IMR-90 (cell line): ENCODE measurements at regions not wholly inside any gene's neighbourhood (a gene's known extent, or its start where the extent isn't known, plus 50 kb on each side); places are given as distances from the start of the nearest gene placed in this dataset.

ENCODE experiments used
- ATAC-seq: fragments of 200-7000 bp; cut with Tn5 transposase; 2 replicates; pipeline ENCODE4 v1.9.1; 2020; ENCODE audit warnings: low read depth, mild to moderate bottlenecking, moderate library complexity
- BruUV-seq: library from RNA; stranded (reverse); fragments of 400-500 nt; replicated peaks from 2 replicates; lab custom pipeline; 2021; lab: Mats Ljungman, UMichigan
- CTCF ChIA-PET: fragments of 300-600 bp; formaldehyde crosslinking; extraction: SDS; loops from one replicate; lab custom pipeline; 2021; ENCODE audit warnings: antibody characterized with exemption; lab: Yijun Ruan, JAX
- POLR2A ChIA-PET: fragments of 300-600 bp; sonication (Branson Sonifier 250); formaldehyde crosslinking; loops from one replicate; lab custom pipeline; 2022; ENCODE audit warnings: antibody characterized with exemption; ENCODE audit not compliant: unreplicated experiment; lab: Charles Lee
- DNase-seq: peaks from one replicate; pipeline ENCODE4 v3.0.0; 2013
- H2AFZ ChIP-seq: replicated peaks from 2 replicates; pipeline ENCODE3; 2013; ENCODE audit warnings: low read length, mild to moderate bottlenecking; ENCODE audit not compliant: poor library complexity
- H2AK5ac ChIP-seq: 2 replicates; pipeline ENCODE4 v1.6.1; 2013; ENCODE audit warnings: low read depth, low read length, inconsistent platforms
- H2AK9ac ChIP-seq: replicated peaks from 2 replicates; pipeline ENCODE3; 2013; ENCODE audit warnings: mild to moderate bottlenecking, low read depth, low read length, moderate library complexity; ENCODE audit not compliant: poor library complexity
- H2BK120ac ChIP-seq: 2 replicates; pipeline ENCODE4 v1.6.1; 2013; ENCODE audit warnings: low read depth, low read length, inconsistent platforms
- H2BK15ac ChIP-seq: 3 replicates; pipeline ENCODE4 v1.6.1; 2013; ENCODE audit warnings: low read depth, low read length, inconsistent platforms
- H2BK20ac ChIP-seq: 2 replicates; pipeline ENCODE4 v1.6.1; 2013; ENCODE audit warnings: low read depth, mild to moderate bottlenecking, inconsistent platforms, low read length, moderate library complexity
- H2BK5ac ChIP-seq: 2 replicates; pipeline ENCODE4 v1.6.1; 2013; ENCODE audit warnings: mild to moderate bottlenecking, low read depth, low read length, inconsistent platforms; ENCODE audit not compliant: poor library complexity, severe bottlenecking
- H3K14ac ChIP-seq: replicated peaks from 2 replicates; pipeline ENCODE4 v1.6.1; 2013; ENCODE audit warnings: low read depth, low read length, inconsistent platforms
- H3K18ac ChIP-seq: 2 replicates; pipeline ENCODE4 v1.6.1; 2013; ENCODE audit warnings: low read depth, low read length, control low read depth
- H3K23ac ChIP-seq: 2 replicates; pipeline ENCODE4 v1.6.1; 2013; ENCODE audit warnings: low read depth, low read length, inconsistent platforms
- H3K27ac ChIP-seq: 2 replicates; pipeline ENCODE4 v1.5.1; 2013; ENCODE audit warnings: mild to moderate bottlenecking, control low read depth, low read length; ENCODE audit not compliant: insufficient read depth
- H3K27me3 ChIP-seq: 2 replicates; pipeline ENCODE4 v1.6.1; 2013; ENCODE audit warnings: low read length; ENCODE audit not compliant: control insufficient read depth, insufficient read depth
- H3K36me3 ChIP-seq: 2 replicates; pipeline ENCODE4 v1.6.1; 2013; ENCODE audit warnings: low read length, mixed read lengths; ENCODE audit not compliant: control insufficient read depth, insufficient read depth
- H3K4ac ChIP-seq: 2 replicates; pipeline ENCODE4 v1.6.1; 2013; ENCODE audit warnings: low read depth, low read length, inconsistent platforms
- H3K4me1 ChIP-seq: 2 replicates; pipeline ENCODE4 v1.6.1; 2013; ENCODE audit warnings: low read length, mixed read lengths; ENCODE audit not compliant: control insufficient read depth, insufficient read depth
- H3K4me2 ChIP-seq: 2 replicates; pipeline ENCODE4 v1.6.1; 2013; ENCODE audit warnings: low read depth, mild to moderate bottlenecking, control low read depth, low read length, moderate library complexity
- H3K4me3 ChIP-seq: 2 replicates; pipeline ENCODE4 v1.5.1; 2013; ENCODE audit warnings: low read depth, mild to moderate bottlenecking, control low read depth, low read length, moderate library complexity; ENCODE audit not compliant: insufficient read depth
- H3K56ac ChIP-seq: 2 replicates; pipeline ENCODE4 v1.6.1; 2013; ENCODE audit warnings: low read length, inconsistent platforms; ENCODE audit not compliant: insufficient read depth; ENCODE audit errors: extremely low read depth
- H3K79me1 ChIP-seq, 2 experiments: 2 replicates each; pipeline ENCODE4 v1.6.1; 2013; ENCODE audit warnings: low read length in 2 of 2, inconsistent platforms in 1 of 2, low read depth in 1 of 2
- H3K9ac ChIP-seq: 2 replicates; pipeline ENCODE4 v1.6.1; 2013; ENCODE audit warnings: low read depth, low read length, control low read depth
- H3K9me1 ChIP-seq: 2 replicates; pipeline ENCODE4 v1.6.1; 2013; ENCODE audit warnings: low read length, inconsistent platforms; ENCODE audit not compliant: insufficient read depth
- H3K9me3 ChIP-seq: 2 replicates; pipeline ENCODE4 v1.6.1; 2013; ENCODE audit warnings: low read length; ENCODE audit not compliant: control insufficient read depth, insufficient read depth
- H4K20me1 ChIP-seq: 2 replicates; pipeline ENCODE4 v1.6.1; 2013; ENCODE audit warnings: low read length, inconsistent platforms; ENCODE audit not compliant: insufficient read depth
- H4K5ac ChIP-seq: 2 replicates; pipeline ENCODE4 v1.6.1; 2013; ENCODE audit warnings: mild to moderate bottlenecking, low read depth, low read length, control low read depth
- H4K8ac ChIP-seq, 2 experiments: 2 replicates each; pipeline ENCODE4 v1.6.1; 2013; ENCODE audit warnings: low read depth in 2 of 2, low read length in 2 of 2, control low read depth in 1 of 2, inconsistent platforms in 1 of 2
- H4K91ac ChIP-seq: 2 replicates; pipeline ENCODE4 v1.6.1; 2013; ENCODE audit warnings: low read depth, low read length, inconsistent platforms; ENCODE audit not compliant: insufficient read depth
- CTCF ChIP-seq: conservative IDR thresholded peaks from 2 replicates; pipeline ENCODE4 v1.5.1; 2012; ENCODE audit warnings: mild to moderate bottlenecking, low read depth, low read length, improper control_type of control experiment
- SMC3 ChIP-seq: fragments of 150-350 bp; IDR thresholded peaks from 2 replicates; pipeline ENCODE4 v1.6.1; 2016; ENCODE audit warnings: low read depth, mild to moderate bottlenecking, antibody characterized with exemption, low read length, moderate library complexity
- WGBS, 2 experiments: methylation state at CpG; one replicate each; pipeline versions ENCODE4 v1.1.5 to v1.1.7; 2013; ENCODE audit warnings: missing lambda C conversion rate in 2 of 2; ENCODE audit not compliant: insufficient read length in 1 of 2; ENCODE audit errors: extremely low coverage in 2 of 2; 5-methylcytosine and 5-hydroxymethylcytosine counted together
- dilution Hi-C: fragments of 300-500 bp; cut with HindIII; formaldehyde crosslinking; loops from one replicate; pipeline ENCODE4 v1.14.3; 2018; ENCODE audit warnings: low sequenced_read_pairs; ENCODE audit not compliant: unreplicated experiment
- in situ Hi-C: fragments of 300-500 bp; cut with MboI; formaldehyde crosslinking; loops from 3 replicates; pipeline ENCODE4 v1.14.3; 2019; ENCODE audit warnings: low sequenced_read_pairs, inconsistent platforms, mixed read lengths
- intact Hi-C: fragments of 100-400 bp; cut with micrococcal nuclease; formaldehyde crosslinking; loops from 2 replicates; pipeline ENCODE4 v1.10.0; 2022
- TF ChIP-seq, protein P1 (sequence below): fragments of 150-350 bp; IDR thresholded peaks from 2 replicates; pipeline ENCODE4 v1.6.1; 2016; ENCODE audit warnings: low read depth, mild to moderate bottlenecking, low read length, moderate library complexity, borderline replicate concordance

- ATAC-seq (no peak), DNase-seq (no peak)
- Histone ChIP-seq H3K23ac (no peak overlapping the region), H3K9me3 (peaks cover 4% of the 10 kb centered on the region), H3K4ac (no peak overlapping the region), H4K5ac (no peak overlapping the region), H3K4me1 (no peaks in the 10 kb centered on the region), H2BK20ac (no peak overlapping the region), H2AK5ac (no peak overlapping the region), H3K9me1 (no peaks in the 10 kb centered on the region), H2AK9ac (no peak overlapping the region), H4K91ac (no peak overlapping the region), H4K20me1 (no peaks in the 10 kb centered on the region), H3K9ac (no peak overlapping the region), H3K4me2 (no peak overlapping the region), H2BK5ac (no peak overlapping the region), H3K27me3 (no peaks in the 10 kb centered on the region), H3K56ac (no peak overlapping the region), H2AFZ (no peak overlapping the region), H4K8ac (no peak overlapping the region), H3K79me1 (no peaks in the 10 kb centered on the region), H3K36me3 (no peaks in the 10 kb centered on the region), H2BK120ac (no peak overlapping the region), H3K18ac (no peak overlapping the region), H3K27ac (no peak overlapping the region), H2BK15ac (no peak overlapping the region), H3K4me3 (no peak overlapping the region), H3K14ac (no peak overlapping the region)
- no CpG with 5 or more reads among the region's 2 CpGs for WGBS, 2 experiments
- CTCF ChIA-PET: no interaction called here
- POLR2A ChIA-PET: no interaction called here
- dilution Hi-C loops: no loop called here
- intact Hi-C loops: no loop called here
- in situ Hi-C loops: no loop called here
- BruUV-seq: no TSS peak
- TF ChIP-seq, protein P1, sequence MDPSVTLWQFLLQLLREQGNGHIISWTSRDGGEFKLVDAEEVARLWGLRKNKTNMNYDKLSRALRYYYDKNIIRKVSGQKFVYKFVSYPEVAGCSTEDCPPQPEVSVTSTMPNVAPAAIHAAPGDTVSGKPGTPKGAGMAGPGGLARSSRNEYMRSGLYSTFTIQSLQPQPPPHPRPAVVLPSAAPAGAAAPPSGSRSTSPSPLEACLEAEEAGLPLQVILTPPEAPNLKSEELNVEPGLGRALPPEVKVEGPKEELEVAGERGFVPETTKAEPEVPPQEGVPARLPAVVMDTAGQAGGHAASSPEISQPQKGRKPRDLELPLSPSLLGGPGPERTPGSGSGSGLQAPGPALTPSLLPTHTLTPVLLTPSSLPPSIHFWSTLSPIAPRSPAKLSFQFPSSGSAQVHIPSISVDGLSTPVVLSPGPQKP: no peak
- no peak for TF ChIP-seq CTCF
- TF ChIP-seq SMC3: no peak
Measured at GRCh38 chr14:106729551-106729950, 1203.2 kb downstream of the TMEM121 start.
